DOHH2 (cell line): ENCODE measurements at regions not wholly inside any gene's neighbourhood (a gene's known extent, or its start where the extent isn't known, plus 50 kb on each side); places are given as distances from the start of the nearest gene placed in this dataset.

Experiments used
- H3F3A ChIP-seq: fragments of 200-600 bp; sonication (generic), shearing (Covaris generic); 2 replicates; pipeline ENCODE4 v1.6.0; 2016; ENCODE audit warnings: antibody characterized with exemption, mild to moderate bottlenecking; ENCODE audit not compliant: control insufficient read depth, insufficient read depth
- H3K27ac ChIP-seq: fragments of 200-600 bp; sonication (generic); 2 replicates; pipeline ENCODE4 v1.5.1; 2014; ENCODE audit warnings: low read depth, mild to moderate bottlenecking, low read length, moderate library complexity
- H3K27me3 ChIP-seq: fragments of 200-600 bp; sonication (generic); 2 replicates; pipeline ENCODE4 v1.6.1; 2014; ENCODE audit warnings: mild to moderate bottlenecking, low read length, mixed read lengths; ENCODE audit not compliant: control insufficient read depth
- H3K36me3 ChIP-seq: fragments of 200-600 bp; sonication (generic); 2 replicates; pipeline ENCODE4 v1.6.1; 2014; ENCODE audit warnings: mild to moderate bottlenecking, low read length, moderate library complexity, mixed read lengths; ENCODE audit not compliant: control insufficient read depth
- H3K4me1 ChIP-seq: fragments of 200-600 bp; sonication (generic); 2 replicates; pipeline ENCODE4 v1.6.1; 2014; ENCODE audit warnings: mild to moderate bottlenecking, low read length, mixed read lengths; ENCODE audit not compliant: control insufficient read depth
- H3K4me2 ChIP-seq: fragments of 200-600 bp; sonication (generic); 2 replicates; pipeline ENCODE4 v1.6.0; 2014; ENCODE audit warnings: mild to moderate bottlenecking, low read length, moderate library complexity
- H3K4me3 ChIP-seq: fragments of 200-600 bp; sonication (generic); 2 replicates; pipeline ENCODE4 v1.5.1; 2014; ENCODE audit warnings: mild to moderate bottlenecking, low read length, mixed read lengths
- H3K79me2 ChIP-seq: fragments of 200-600 bp; sonication (generic); 2 replicates; pipeline ENCODE4 v1.6.1; 2014; ENCODE audit warnings: mild to moderate bottlenecking, low read length, mixed read lengths; ENCODE audit not compliant: control insufficient read depth
- H3K9me2 ChIP-seq: fragments of 200-600 bp; sonication (generic); replicated peaks from 2 replicates; pipeline ENCODE4 v1.6.1; 2014; ENCODE audit warnings: mild to moderate bottlenecking, low read length, mixed read lengths; ENCODE audit not compliant: control insufficient read depth
- H3K9me3 ChIP-seq: fragments of 200-600 bp; sonication (generic); 2 replicates; pipeline ENCODE4 v1.6.1; 2014; ENCODE audit warnings: antibody characterized with exemption, low read length, mixed read lengths; ENCODE audit not compliant: control insufficient read depth, insufficient read depth
- H4K20me1 ChIP-seq: fragments of 200-600 bp; sonication (generic); 2 replicates; pipeline ENCODE4 v1.6.0; 2014; ENCODE audit warnings: low read depth, mild to moderate bottlenecking, antibody characterized with exemption, low read length, moderate library complexity; ENCODE audit not compliant: control insufficient read depth, insufficient read depth
- CTCF ChIP-seq: fragments of 200-600 bp; sonication (generic); IDR thresholded peaks from one replicate; pipeline ENCODE4 v1.5.1; 2014; ENCODE audit warnings: antibody characterized with exemption, mild to moderate bottlenecking, low read depth, low read length; ENCODE audit not compliant: poor library complexity, severe bottlenecking
- EZH2phosphoT487 ChIP-seq: fragments of 200-600 bp; sonication (generic); IDR thresholded peaks from 2 replicates; pipeline ENCODE4 v1.6.1; 2017; ENCODE audit warnings: borderline replicate concordance, mild to moderate bottlenecking, antibody characterized with exemption, low read length, moderate library complexity, mixed read lengths

GRCh38 chr5:171573451-171574225 lies 154.2 kb downstream of the FGF18 start:
- TF ChIP-seq CTCF (no peak), EZH2phosphoT487 (no peak)
- H3K4me2 ChIP-seq, result no peak overlapping the region
- no peaks in the 10 kb centered on the region for H3K4me1 ChIP-seq
- no peaks in the 10 kb centered on the region for H3K36me3 ChIP-seq
- no peaks in the 10 kb centered on the region for H3K79me2 ChIP-seq
- H3K27ac ChIP-seq, result no peak overlapping the region
- H3F3A ChIP-seq, result no peaks in the 10 kb centered on the region
- peaks cover 2% of the 10 kb centered on the region; the same call in 1 of the 2 replicates for H3K9me3 ChIP-seq
- no peaks in the 10 kb centered on the region for H4K20me1 ChIP-seq
- H3K9me2 ChIP-seq, result no peaks in the 10 kb centered on the region
- no peaks in the 10 kb centered on the region for H3K27me3 ChIP-seq
- H3K4me3 ChIP-seq, result no peak overlapping the region

- Histone ChIP-seq H3K4me3 (no peak overlapping the region), H4K20me1 (no peaks in the 10 kb centered on the region), H3K36me3 (no peaks in the 10 kb centered on the region), H3K27ac (no peak overlapping the region), H3K9me2 (no peaks in the 10 kb centered on the region), H3K27me3 (no peaks in the 10 kb centered on the region), H3K9me3 (no peaks in the 10 kb centered on the region), H3K79me2 (no peaks in the 10 kb centered on the region), H3K4me1 (no peaks in the 10 kb centered on the region), H3K4me2 (no peak overlapping the region), H3F3A (no peaks in the 10 kb centered on the region)
- TF ChIP-seq EZH2phosphoT487 (no peak), CTCF (no peak)
Measured at GRCh38 chr5:171574376-171574775, 154.9 kb downstream of the FGF18 start.

GRCh38 chr5:171575386-171575785 lies 155.9 kb downstream of the FGF18 start:
- no peaks in the 10 kb centered on the region for H3K27me3 ChIP-seq
- H3K4me2 ChIP-seq, result no peak overlapping the region
- H3K4me3 ChIP-seq, result no peak overlapping the region
- H3K27ac ChIP-seq, result no peak overlapping the region
- no peaks in the 10 kb centered on the region for H3K36me3 ChIP-seq
- no peaks in the 10 kb centered on the region for H3K4me1 ChIP-seq
- no peaks in the 10 kb centered on the region for H3K9me2 ChIP-seq
- no peaks in the 10 kb centered on the region for H3F3A ChIP-seq
- no peaks in the 10 kb centered on the region for H3K79me2 ChIP-seq
- no peaks in the 10 kb centered on the region for H4K20me1 ChIP-seq
- no peak for TF ChIP-seq CTCF
- TF ChIP-seq EZH2phosphoT487, result no peak
- H3K9me3 ChIP-seq, result no peaks in the 10 kb centered on the region
